Motor neuron (in vitro differentiated cells): ENCODE measurements at regions not wholly inside any gene's neighbourhood (a gene's known extent, or its start where the extent isn't known, plus 50 kb on each side); places are given as distances from the start of the nearest gene placed in this dataset.
"Not testable (repeated sequence)": the region's sequence is repeated elsewhere in the genome, so short reads cannot be mapped to it uniquely, and the experiment has no call there.

Experiments
- ATAC-seq, 8 experiments: fragments of 200-7000 bp; cut with Tn5 transposase; replicated peaks in 6 of 8; 2 replicates each; pipeline ENCODE4 v1.8.0; 2021; ENCODE audit warnings: mild to moderate bottlenecking in 8 of 8, moderate library complexity in 8 of 8
- H3K27ac ChIP-seq, 2 donors: fragments of 250-450 bp; sonication (Bioruptor Pico); 2 replicates each; pipeline ENCODE4 v1.9.0; 2021; ENCODE audit warnings: antibody characterized with exemption in 2 of 2, mild to moderate bottlenecking in 2 of 2, moderate library complexity in 1 of 2
- H3K4me1 ChIP-seq, 2 donors: fragments of 250-450 bp; sonication (Bioruptor Pico); replicated peaks in 1 of 2; 2 replicates each; pipeline ENCODE4 v1.6.1; 2021; ENCODE audit warnings: antibody characterized with exemption in 2 of 2, mild to moderate bottlenecking in 2 of 2, moderate library complexity in 1 of 2
- H3K4me3 ChIP-seq, 5 donors: fragments of 250-450 bp; sonication (Bioruptor Pico); 2 replicates each; pipeline ENCODE4 v1.9.0; 2021; ENCODE audit warnings: antibody characterized with exemption in 5 of 5, mild to moderate bottlenecking in 5 of 5, moderate library complexity in 4 of 5
- WGBS, 10 experiments: fragments of 450-650 bp; shearing (Covaris generic); methylation state at CpG; one replicate each; pipeline ENCODE4 v1.0.0; 2022; 5-methylcytosine and 5-hydroxymethylcytosine counted together
- in situ Hi-C, 9 experiments: fragments of 400-800 bp; cut with MboI; loops; one replicate each; pipeline ENCODE4 v1.15.0; 2021; ENCODE audit warnings: low sequenced_read_pairs in 9 of 9, low pct_unique_long_range_greater_than_20kb in 2 of 9; ENCODE audit not compliant: unreplicated experiment in 9 of 9

DNA sequence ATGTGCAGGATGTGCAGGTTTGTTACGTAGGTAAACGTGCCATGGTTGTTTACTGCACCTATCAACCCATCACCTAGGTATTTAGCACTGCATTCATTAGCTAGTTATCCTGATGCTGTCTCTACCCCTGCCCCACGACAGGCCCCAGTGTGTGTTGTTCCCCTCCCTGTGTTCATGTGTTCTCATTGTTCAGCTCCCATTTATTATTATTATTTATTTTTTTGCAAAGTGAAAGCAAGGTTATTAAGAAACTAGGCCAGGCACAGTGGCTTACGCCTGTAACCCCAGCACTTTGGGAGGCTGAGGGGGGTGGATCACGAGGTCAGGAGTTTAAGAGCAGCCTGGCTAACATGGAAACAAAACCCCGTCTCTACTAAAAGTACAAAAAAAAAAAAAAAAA lies 108.2 kb upstream of the FOXA2 start:
- not testable (repeated sequence) for H3K4me1 ChIP-seq, ATAC-seq, H3K4me3 ChIP-seq, H3K27ac ChIP-seq
- 56 to 95% (median 74%) methylated on average over 1 to 6 of the region's 6 CpGs; no CpG with 5 or more reads in 2 of the 10 experiments for WGBS, 10 experiments
- in situ Hi-C loops = loop anchor here in 7 of 9 experiments (10.0 to 25.0 kb wide), 4 partner anchors 355 to 652 kb away; no protein-coding TSS in a partner anchor

DNA sequence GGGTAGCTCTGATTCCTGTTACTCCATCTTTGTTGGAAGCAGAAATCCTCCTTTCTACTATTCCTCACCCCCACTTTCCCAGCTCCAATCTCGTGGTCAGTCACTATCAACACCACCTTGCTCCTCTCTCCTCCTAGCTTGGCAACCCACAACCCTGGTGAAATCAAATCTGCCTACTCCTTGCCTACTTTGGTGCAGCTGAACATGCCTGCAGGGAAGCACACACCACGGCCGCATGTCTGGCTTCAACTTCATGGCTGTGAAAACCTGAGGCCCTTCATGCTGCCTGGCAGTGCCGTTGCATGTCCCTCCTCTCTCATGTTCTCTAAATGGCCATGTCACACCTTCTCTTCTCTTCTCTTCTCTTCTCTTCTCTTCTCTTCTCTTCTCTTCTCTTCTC lies 112.4 kb upstream of the FOXA2 start:
- 27 to 100% (median 63%) methylated on average over 1 to 4 of the region's 4 CpGs; no CpG with 5 or more reads in 3 of the 10 experiments for WGBS, 10 experiments
- in situ Hi-C loops = loop anchor here in 7 of 9 experiments (10.0 to 25.0 kb wide), 4 partner anchors 359 to 648 kb away; no protein-coding TSS in a partner anchor
- H3K4me3 ChIP-seq = no peak overlapping the region
- ATAC-seq = no peak
- H3K4me1 ChIP-seq = peaks cover 0 to 3% of the 10 kb centered on the region in 2 donors
- H3K27ac ChIP-seq = no peak overlapping the region

GRCh38 chr20:22698259-22698842 lies 114.0 kb upstream of the FOXA2 start:
- ATAC-seq = peak in 3 of 8 experiments; percentile 85 to 86 (median 85)
- Histone ChIP-seq H3K27ac (no peak overlapping the region), H3K4me3 (no peak overlapping the region), H3K4me1 (no peaks in the 10 kb centered on the region)
- 0 to 72% (median 61%) methylated on average over 2 to 5 of the region's 5 CpGs for WGBS, 10 experiments
- in situ Hi-C loops = loop anchor here in 7 of 9 experiments (10.0 to 25.0 kb wide), 4 partner anchors 361 to 646 kb away; no protein-coding TSS in a partner anchor

- ATAC-seq = no peak
- Histone ChIP-seq H3K4me1 (no peaks in the 10 kb centered on the region), H3K4me3 (no peak overlapping the region), H3K27ac (no peak overlapping the region)
- 35 to 80% (median 64%) methylated on average over 2 to 3 of the region's 3 CpGs; no CpG with 5 or more reads in 7 of the 10 experiments for WGBS, 10 experiments
- in situ Hi-C loops = loop anchor here in 7 of 9 experiments (10.0 to 25.0 kb wide), 4 partner anchors 362 to 645 kb away; no protein-coding TSS in a partner anchor
These were observed 115.0 kb upstream of the FOXA2 start for GRCh38 chr20:22699396-22699795.

GRCh38 chr20:22700367-22700766 lies 116.0 kb upstream of the FOXA2 start:
- in situ Hi-C loops = loop anchor here in 1 of 9 experiments (25.0 kb wide), 1 partner anchor 637 kb away; no protein-coding TSS in a partner anchor
- 33 to 67% (median 50%) methylated on average over 1 of the region's 1 CpG; no CpG with 5 or more reads in 7 of the 10 experiments for WGBS, 10 experiments
- H3K27ac ChIP-seq = no peak overlapping the region
- H3K4me3 ChIP-seq = no peak overlapping the region
- ATAC-seq = peak in 2 of 8 experiments; percentile 20 to 36
- H3K4me1 ChIP-seq = no peaks in the 10 kb centered on the region

DNA sequence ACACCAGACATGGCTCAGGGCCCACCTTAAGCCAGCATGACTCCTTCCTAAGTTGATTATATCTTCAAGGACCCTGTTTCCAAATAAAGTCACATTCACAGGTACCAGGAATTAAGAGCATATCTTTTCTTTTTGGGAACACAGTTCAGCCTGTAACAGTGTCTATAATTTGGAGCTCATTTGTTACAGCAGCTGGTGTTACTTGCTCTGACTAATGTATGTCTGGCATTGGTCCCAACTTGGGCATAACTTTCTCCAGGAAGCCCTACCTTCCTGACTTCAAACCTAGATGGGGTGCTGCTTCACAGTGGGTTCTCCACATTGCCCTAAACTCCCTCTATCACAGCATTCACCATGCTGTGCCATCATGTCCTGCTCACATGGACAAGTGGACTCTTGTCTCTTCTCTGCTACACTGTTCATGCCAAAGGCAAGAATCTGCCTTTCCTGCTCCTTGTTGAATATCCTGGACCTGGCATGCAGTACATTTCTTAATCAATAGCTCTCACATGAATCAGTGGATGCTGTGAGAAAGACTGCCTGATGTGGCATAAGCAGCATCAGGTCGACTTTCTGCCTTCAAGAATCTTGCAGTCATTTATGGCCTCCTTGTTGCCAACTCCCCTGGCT lies 117.4 kb upstream of the FOXA2 start:
- no peaks in the 10 kb centered on the region for H3K4me1 ChIP-seq
- WGBS, 10 experiments = 0 to 63% (median 7%) methylated on average over 1 of the region's 1 CpG; no CpG with 5 or more reads in 4 of the 10 experiments
- in situ Hi-C loops = loop anchor here in 1 of 9 experiments (25.0 kb wide), 1 partner anchor 636 kb away; no protein-coding TSS in a partner anchor
- ATAC-seq = no peak
- H3K27ac ChIP-seq = no peak overlapping the region
- H3K4me3 ChIP-seq = no peak overlapping the region

DNA sequence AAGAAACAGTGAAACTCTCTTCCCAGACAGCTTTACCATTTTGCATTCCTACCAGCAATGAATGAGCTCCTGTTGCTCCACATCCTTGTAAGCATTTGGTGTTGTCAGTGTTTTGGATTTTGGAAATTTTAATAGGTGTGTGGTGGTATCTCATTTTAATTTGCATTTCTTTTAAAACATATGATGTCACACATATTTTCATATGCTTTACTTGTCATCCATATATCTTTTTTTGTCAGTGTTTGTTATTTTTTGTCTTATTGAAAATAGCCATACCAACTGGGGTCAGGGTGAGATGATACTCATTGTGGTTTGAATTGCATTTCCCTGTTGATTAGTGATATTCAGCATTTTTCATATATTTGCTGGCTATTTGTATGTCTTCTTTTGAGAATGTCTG lies 119.5 kb upstream of the FOXA2 start:
- Histone ChIP-seq H3K27ac (no peak overlapping the region), H3K4me1 (no peaks in the 10 kb centered on the region), H3K4me3 (no peak overlapping the region)
- no peak for ATAC-seq
- in situ Hi-C loops = loop anchor here in 1 of 9 experiments (25.0 kb wide), 1 partner anchor 633 kb away; no protein-coding TSS in a partner anchor

- in situ Hi-C loops = loop anchor here in 1 of 9 experiments (25.0 kb wide), 1 partner anchor 625 kb away; no protein-coding TSS in a partner anchor
- Histone ChIP-seq H3K27ac (no peak overlapping the region), H3K4me3 (no peak overlapping the region), H3K4me1 (no peaks in the 10 kb centered on the region)
- ATAC-seq = no peak
- WGBS, 10 experiments = 20% methylated on average over 1 of the region's 2 CpGs; no CpG with 5 or more reads in 9 of the 10 experiments
These were observed 127.8 kb upstream of the FOXA2 start for GRCh38 chr20:22711971-22712755.

DNA sequence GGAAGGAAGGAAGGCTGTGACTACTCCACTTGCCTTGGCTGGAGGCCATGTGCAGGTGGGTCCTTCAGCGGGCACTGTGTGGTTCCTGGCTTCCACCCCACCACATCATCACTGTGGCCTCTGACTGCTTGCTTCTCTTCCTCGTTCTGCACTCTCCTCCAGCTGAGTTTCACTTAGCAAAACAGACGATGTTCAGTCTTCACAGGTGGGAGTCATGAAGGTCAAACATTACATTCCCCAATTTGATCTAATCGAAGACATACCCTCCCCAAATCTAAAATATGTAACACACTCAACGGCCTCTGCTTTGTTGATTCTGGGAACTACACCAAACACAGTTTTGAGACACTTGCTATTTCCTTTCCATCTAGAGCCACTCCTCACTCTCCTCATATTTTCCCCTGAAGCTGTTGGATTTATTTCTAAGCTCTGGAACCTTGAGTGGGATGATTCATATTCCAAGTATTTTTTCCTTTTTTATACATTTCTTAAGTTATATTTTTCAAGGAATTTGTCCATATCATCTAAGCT lies 132.5 kb upstream of the FOXA2 start:
- in situ Hi-C loops = loop anchor here in 1 of 9 experiments (25.0 kb wide), 1 partner anchor 620 kb away; no protein-coding TSS in a partner anchor

GRCh38 chr20:22717466-22717865 lies 133.1 kb upstream of the FOXA2 start:
- in situ Hi-C loops = loop anchor here in 1 of 9 experiments (25.0 kb wide), 1 partner anchor 620 kb away; no protein-coding TSS in a partner anchor
- no peak overlapping the region for H3K27ac ChIP-seq
- 0 to 100% (median 63%) methylated on average over 1 to 4 of the region's 4 CpGs; no CpG with 5 or more reads in 2 of the 10 experiments for WGBS, 10 experiments
- H3K4me3 ChIP-seq = no peak overlapping the region
- no peaks in the 10 kb centered on the region for H3K4me1 ChIP-seq
- peak in 3 of 8 experiments; percentile 71 to 92 (median 86) for ATAC-seq

More for the DNA sequence above, 132.5 kb upstream of the FOXA2 start:
- H3K4me3 ChIP-seq = no peak overlapping the region
- 0 to 100% (median 38%) methylated on average over 1 to 4 of the region's 5 CpGs; no CpG with 5 or more reads in 2 of the 10 experiments for WGBS, 10 experiments
- H3K27ac ChIP-seq = no peak overlapping the region
- peak in 2 of 8 experiments; percentile 3 to 13 for ATAC-seq
- H3K4me1 ChIP-seq = no peaks in the 10 kb centered on the region

DNA sequence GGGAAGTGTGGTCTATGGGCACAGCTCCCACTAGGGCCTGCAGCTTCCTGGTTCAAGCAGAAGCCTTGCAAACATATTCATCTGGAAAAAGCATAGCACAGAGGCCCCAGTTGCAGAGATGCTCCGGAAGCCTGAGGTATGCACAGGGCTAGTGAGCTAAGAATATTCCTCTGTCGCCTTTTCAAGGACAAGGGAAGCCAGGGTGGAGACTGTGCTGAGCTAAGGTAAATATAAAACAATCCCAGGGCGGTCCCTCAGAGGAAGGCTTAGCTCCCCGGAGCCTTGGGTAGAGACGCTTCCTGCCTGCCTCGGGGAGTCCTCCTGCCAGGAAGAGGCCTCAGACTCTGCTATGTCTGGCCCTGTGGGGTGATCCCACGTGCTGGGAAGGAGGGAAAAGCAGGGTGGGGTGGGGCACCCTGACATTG lies 134.8 kb upstream of the FOXA2 start:
- peak in 2 of 8 experiments; percentile 67 to 69 for ATAC-seq
- Histone ChIP-seq H3K4me1 (no peaks in the 10 kb centered on the region), H3K4me3 (no peak overlapping the region), H3K27ac (no peak overlapping the region)
- in situ Hi-C loops = loop anchor here in 1 of 9 experiments (25.0 kb wide), 1 partner anchor 618 kb away; no protein-coding TSS in a partner anchor
- WGBS, 10 experiments = 0 to 100% (median 32%) methylated on average over 1 to 6 of the region's 7 CpGs; no CpG with 5 or more reads in 6 of the 10 experiments

GRCh38 chr20:22720206-22720605 lies 135.8 kb upstream of the FOXA2 start:
- in situ Hi-C loops = loop anchor here in 1 of 9 experiments (25.0 kb wide), 1 partner anchor 617 kb away; no protein-coding TSS in a partner anchor
- whole genome bisulfite sequencing, 10 experiments = 29 to 100% (median 86%) methylated on average over 1 to 2 of the region's 2 CpGs; no CpG with 5 or more reads in 1 of the 10 experiments
- no peak overlapping the region for H3K27ac ChIP-seq
- H3K4me3 ChIP-seq = no peak overlapping the region
- no peaks in the 10 kb centered on the region for H3K4me1 ChIP-seq
- ATAC-seq = no peak
